Liver (tissue), 7 donors: ENCODE measurements at regions not wholly inside any gene's neighbourhood (a gene's known extent, or its start where the extent isn't known, plus 50 kb on each side); places are given as distances from the start of the nearest gene placed in this dataset.
"Not testable (repeated sequence)": the region's sequence is repeated elsewhere in the genome, so short reads cannot be mapped to it uniquely, and the experiment has no call there.

Experiments
- DNase-seq: peaks from one replicate; pipeline ENCODE4 v3.0.0-alpha.2; 2017; ENCODE audit warnings: low spot score
- H3K27ac ChIP-seq, 2 donors: one replicate each; pipeline ENCODE4 v1.7.0; 2013; ENCODE audit warnings: inconsistent platforms in 2 of 2, low read length in 2 of 2, control low read depth in 1 of 2, low read depth in 1 of 2, mild to moderate bottlenecking in 1 of 2
- H3K27me3 ChIP-seq, 4 donors: one replicate each; pipeline versions ENCODE4 v1.6.1 to v1.7.0; 2013; ENCODE audit warnings: low read length in 3 of 4, inconsistent platforms in 1 of 4, mild to moderate bottlenecking in 1 of 4, moderate library complexity in 1 of 4; ENCODE audit not compliant: control insufficient read depth in 4 of 4, insufficient read depth in 4 of 4
- H3K36me3 ChIP-seq, 4 donors: one replicate each; pipeline versions ENCODE4 v1.6.1 to v1.7.0; 2013; ENCODE audit warnings: low read length in 3 of 4, mild to moderate bottlenecking in 3 of 4, low read depth in 1 of 4, moderate library complexity in 1 of 4; ENCODE audit not compliant: control insufficient read depth in 4 of 4, insufficient read depth in 3 of 4
- H3K4me1 ChIP-seq, 4 donors: one replicate each; pipeline versions ENCODE4 v1.6.1 to v1.7.0; 2013; ENCODE audit warnings: low read length in 3 of 4, mild to moderate bottlenecking in 3 of 4, moderate library complexity in 1 of 4; ENCODE audit not compliant: control insufficient read depth in 4 of 4, insufficient read depth in 4 of 4
- H3K4me3 ChIP-seq, 3 donors: one replicate each; pipeline versions ENCODE4 v1.6.1 to v1.7.0; 2013; ENCODE audit warnings: low read length in 3 of 3, control low read depth in 1 of 3, low read depth in 1 of 3, mild to moderate bottlenecking in 1 of 3
- H3K9ac ChIP-seq, 2 donors: one replicate each; pipeline ENCODE4 v1.7.0; 2013; ENCODE audit warnings: low read length in 2 of 2, mild to moderate bottlenecking in 2 of 2, moderate library complexity in 2 of 2, control low read depth in 1 of 2, low read depth in 1 of 2
- H3K9me3 ChIP-seq, 4 donors: one replicate each; pipeline versions ENCODE4 v1.6.1 to v1.7.0; 2013; ENCODE audit warnings: low read length in 3 of 4; ENCODE audit not compliant: control insufficient read depth in 4 of 4
- ATF3 ChIP-seq: IDR thresholded peaks from 2 replicates; pipeline ENCODE4 v1.6.1; 2016; ENCODE audit warnings: antibody characterized with exemption
- EGR1 ChIP-seq, 2 donors: IDR thresholded peaks; 2 replicates each; pipeline ENCODE4 v1.6.1; 2016 to 2018; ENCODE audit warnings: antibody characterized with exemption in 2 of 2, low read depth in 2 of 2
- FOXA1 ChIP-seq: IDR thresholded peaks from 2 replicates; pipeline ENCODE4 v1.6.1; 2016; ENCODE audit warnings: antibody characterized with exemption
- FOXA2 ChIP-seq: IDR thresholded peaks from 2 replicates; pipeline ENCODE4 v1.6.1; 2016; ENCODE audit warnings: antibody characterized with exemption
- GABPA ChIP-seq, 2 donors: IDR thresholded peaks in 1 of 2; conservative IDR thresholded peaks in 1 of 2; 2 replicates each; pipeline ENCODE4 v1.6.1; 2016; ENCODE audit warnings: antibody characterized with exemption in 2 of 2, mild to moderate bottlenecking in 1 of 2, moderate library complexity in 1 of 2
- HNF4G ChIP-seq: IDR thresholded peaks from 2 replicates; pipeline ENCODE4 v1.6.1; 2016; ENCODE audit warnings: antibody characterized with exemption
- MAX ChIP-seq: IDR thresholded peaks from 2 replicates; pipeline ENCODE4 v1.6.1; 2016; ENCODE audit warnings: antibody characterized with exemption
- NR2F2 ChIP-seq: IDR thresholded peaks from 2 replicates; pipeline ENCODE4 v1.6.1; 2016; ENCODE audit warnings: antibody characterized with exemption
- RAD21 ChIP-seq, 2 donors: IDR thresholded peaks; 2 replicates each; pipeline ENCODE4 v1.6.1; 2016; ENCODE audit warnings: antibody characterized with exemption in 2 of 2, mild to moderate bottlenecking in 2 of 2
- RXRA ChIP-seq, 2 donors: IDR thresholded peaks; 2 replicates each; pipeline ENCODE4 v1.6.1; 2017 to 2018; ENCODE audit warnings: antibody characterized with exemption in 2 of 2, mild to moderate bottlenecking in 1 of 2
- SP1 ChIP-seq: IDR thresholded peaks from 2 replicates; pipeline ENCODE4 v1.6.1; 2018; ENCODE audit warnings: antibody characterized with exemption, mild to moderate bottlenecking
- TAF1 ChIP-seq: conservative IDR thresholded peaks from 2 replicates; pipeline ENCODE4 v1.6.1; 2016; ENCODE audit warnings: antibody characterized with exemption, mild to moderate bottlenecking
- YY1 ChIP-seq: IDR thresholded peaks from 2 replicates; pipeline ENCODE4 v1.6.1; 2016; ENCODE audit warnings: antibody characterized with exemption, mild to moderate bottlenecking
- ZBTB33 ChIP-seq: IDR thresholded peaks from 2 replicates; pipeline ENCODE4 v1.6.1; 2016; ENCODE audit warnings: antibody characterized with exemption
- WGBS: extraction: QIAGEN DNeasy Blood & Tissue Kit; methylation state at CpG from one replicate; pipeline ENCODE4 v1.1.7; 2013; 5-methylcytosine and 5-hydroxymethylcytosine counted together
- donor health status: healthy.
- donor health status: healthy.
- donor health status: healthy.
- donor health status: healthy.

- Histone ChIP-seq H3K27me3 (no peaks in the 10 kb centered on the region), H3K4me1 (no peaks in the 10 kb centered on the region), H3K9me3 (no peaks in the 10 kb centered on the region), H3K27ac (no peak overlapping the region), H3K36me3 (no peaks in the 10 kb centered on the region), H3K4me3 (no peak overlapping the region), H3K9ac (no peak overlapping the region)
- 69% methylated on average over 10 of the region's 10 CpGs for WGBS
- TF ChIP-seq RXRA (IDR thresholded peaks at IDR 0.05) (no peak), YY1 (no peak), ZBTB33 (no peak), RAD21 (IDR thresholded peaks at IDR 0.05) (no peak), SP1 (no peak), HNF4G (no peak)
- DNase-seq: no peak
These were observed 284.0 kb upstream of the FRG1 start for GRCh38 chr4:189656641-189657040.

GRCh38 chr4:189658259-189658658 lies 282.4 kb upstream of the FRG1 start:
- H3K27ac ChIP-seq, H3K9me3 ChIP-seq, H3K9ac ChIP-seq, DNase-seq, H3K27me3 ChIP-seq, H3K36me3 ChIP-seq, H3K4me1 ChIP-seq, H3K4me3 ChIP-seq: not testable (repeated sequence)
- WGBS: 60% methylated on average over 5 of the region's 5 CpGs

GRCh38 chr4:189658831-189659230 lies 281.8 kb upstream of the FRG1 start:
- H3K27me3 ChIP-seq, DNase-seq, H3K4me3 ChIP-seq, H3K27ac ChIP-seq, H3K9ac ChIP-seq, H3K36me3 ChIP-seq, H3K9me3 ChIP-seq, H3K4me1 ChIP-seq: not testable (repeated sequence)
- WGBS: 62% methylated on average over 5 of the region's 5 CpGs

GRCh38 chr4:189659287-189659686 lies 281.4 kb upstream of the FRG1 start:
- Histone ChIP-seq H3K27me3 (no peaks in the 10 kb centered on the region), H3K9me3 (no peaks in the 10 kb centered on the region), H3K27ac (no peak overlapping the region), H3K4me1 (no peaks in the 10 kb centered on the region), H3K4me3 (no peak overlapping the region), H3K36me3 (no peaks in the 10 kb centered on the region), H3K9ac (no peak overlapping the region)
- 68% methylated on average over 9 of the region's 10 CpGs for WGBS
- no peak for TF ChIP-seq TAF1
- no peak for TF ChIP-seq EGR1 (IDR thresholded peaks at IDR 0.05; ENCODE audit: low read depth in 2 of 2)
- no peak for DNase-seq

- Histone ChIP-seq H3K9ac (no peak overlapping the region), H3K4me1 (no peaks in the 10 kb centered on the region), H3K36me3 (no peaks in the 10 kb centered on the region), H3K9me3 (no peaks in the 10 kb centered on the region), H3K27me3 (no peaks in the 10 kb centered on the region), H3K27ac (no peak overlapping the region), H3K4me3 (no peak overlapping the region)
- WGBS: 63% methylated on average over 16 of the region's 16 CpGs
- no peak for DNase-seq
- TF ChIP-seq ATF3 (no peak), ZBTB33 (no peak), FOXA2 (no peak), NR2F2 (no peak), GABPA (IDR thresholded peaks at IDR 0.05 in 1 of 2, conservative IDR thresholded peaks at IDR 0.05 in 1 of 2) (no peak), MAX (no peak), FOXA1 (no peak), EGR1 (IDR thresholded peaks at IDR 0.05; ENCODE audit: low read depth in 2 of 2) (no peak), YY1 (no peak)
These were observed 279.8 kb upstream of the FRG1 start for GRCh38 chr4:189660722-189661360.
